ENCODE measurements at regions not wholly inside any gene's neighbourhood (a gene's known extent, or its start where the extent isn't known, plus 50 kb on each side); places are given as distances from the start of the nearest gene placed in this dataset.

- TF ChIP-seq FOXM1 (IDR thresholded peaks at IDR 0.05; ENCODE audit: borderline replicate concordance), result no peak
- TF ChIP-seq ELF4 (IDR thresholded peaks at IDR 0.05), result no peak
- TF ChIP-seq L3MBTL2 (conservative IDR thresholded peaks at IDR 0.05), result no peak
- TF ChIP-seq CTBP1 (IDR thresholded peaks at IDR 0.05; ENCODE audit: borderline replicate concordance), result no peak
- no peak for TF ChIP-seq SP1 (IDR thresholded peaks at IDR 0.05)
- TF ChIP-seq ZNF384 (IDR thresholded peaks at IDR 0.05), result no peak
- ChIA-PET CTCF (interaction anchor here (0.6 kb wide), 1 partner anchor 32 kb away, joined by 3 read pairs; no protein-coding TSS in a partner anchor), POLR2A (no interaction called here)
- DNase-seq (ENCODE audit: extremely low spot score), result no peak
Measured at GRCh38 chr2:224206816-224207215, 167.7 kb upstream of the SERPINE2 start.

GRCh38 chr2:224202281-224202865, 163.3 kb upstream of the SERPINE2 start:
- ChIA-PET POLR2A (no interaction called here), CTCF (no interaction called here)
- no peak for TF ChIP-seq L3MBTL2 (conservative IDR thresholded peaks at IDR 0.05)
- TF ChIP-seq SUZ12 (IDR thresholded peaks at IDR 0.05), result no peak
- no peak for TF ChIP-seq PKNOX1 (IDR thresholded peaks at IDR 0.05)
- no peak for DNase-seq (ENCODE audit: extremely low spot score)

GRCh38 chr2:224198436-224198835, 159.3 kb upstream of the SERPINE2 start:
- ChIA-PET CTCF (no interaction called here), POLR2A (no interaction called here)
- TF ChIP-seq HDGF (IDR thresholded peaks at IDR 0.05; ENCODE audit: borderline replicate concordance) (no peak), SUZ12 (IDR thresholded peaks at IDR 0.05) (no peak), LEF1 (IDR thresholded peaks at IDR 0.05; ENCODE audit: borderline replicate concordance) (no peak), ELF4 (IDR thresholded peaks at IDR 0.05) (no peak), TARDBP (IDR thresholded peaks at IDR 0.05) (no peak), L3MBTL2 (conservative IDR thresholded peaks at IDR 0.05) (no peak), BHLHE40 (IDR thresholded peaks at IDR 0.05; ENCODE audit: borderline replicate concordance) (no peak), FOXA1 (IDR thresholded peaks at IDR 0.05) (no peak)
- no peak for DNase-seq (ENCODE audit: extremely low spot score)

- TF ChIP-seq TARDBP (IDR thresholded peaks at IDR 0.05), result no peak
- no peak for TF ChIP-seq ZNF384 (IDR thresholded peaks at IDR 0.05)
- no peak for TF ChIP-seq FOXM1 (IDR thresholded peaks at IDR 0.05; ENCODE audit: borderline replicate concordance)
- no peak for TF ChIP-seq NFRKB (IDR thresholded peaks at IDR 0.05)
- no peak for TF ChIP-seq ARNT (IDR thresholded peaks at IDR 0.05)
- TF ChIP-seq PKNOX1 (IDR thresholded peaks at IDR 0.05), result no peak
- no peak for TF ChIP-seq HDGF (IDR thresholded peaks at IDR 0.05; ENCODE audit: borderline replicate concordance)
- TF ChIP-seq FOXA1 (IDR thresholded peaks at IDR 0.05), result no peak
- no peak for TF ChIP-seq ELF4 (IDR thresholded peaks at IDR 0.05)
- no peak for TF ChIP-seq CTBP1 (IDR thresholded peaks at IDR 0.05; ENCODE audit: borderline replicate concordance)
- no peak for TF ChIP-seq FOXK2 (IDR thresholded peaks at IDR 0.05)
- no peak for TF ChIP-seq SP1 (IDR thresholded peaks at IDR 0.05)
- TF ChIP-seq LEF1 (IDR thresholded peaks at IDR 0.05; ENCODE audit: borderline replicate concordance), result no peak
- TF ChIP-seq L3MBTL2 (conservative IDR thresholded peaks at IDR 0.05), result no peak
- no peak for TF ChIP-seq BHLHE40 (IDR thresholded peaks at IDR 0.05; ENCODE audit: borderline replicate concordance)
- no peak for TF ChIP-seq SUZ12 (IDR thresholded peaks at IDR 0.05)
- DNase-seq (ENCODE audit: extremely low spot score), result no peak
Measured at GRCh38 chr2:224196810-224197209, 157.7 kb upstream of the SERPINE2 start.

GRCh38 chr2:224195925-224196571, 157.0 kb upstream of the SERPINE2 start:
- TF ChIP-seq HDGF (IDR thresholded peaks at IDR 0.05; ENCODE audit: borderline replicate concordance) (no peak), FOXM1 (IDR thresholded peaks at IDR 0.05; ENCODE audit: borderline replicate concordance) (no peak), ELF4 (IDR thresholded peaks at IDR 0.05) (no peak), SUZ12 (IDR thresholded peaks at IDR 0.05) (no peak), FOXA1 (IDR thresholded peaks at IDR 0.05) (no peak), FOXK2 (IDR thresholded peaks at IDR 0.05) (no peak), CTBP1 (IDR thresholded peaks at IDR 0.05; ENCODE audit: borderline replicate concordance) (no peak), TARDBP (IDR thresholded peaks at IDR 0.05) (no peak)
- no peak for DNase-seq (ENCODE audit: extremely low spot score)
- POLR2A ChIA-PET, result no interaction called here
- CTCF ChIA-PET, result no interaction called here

More at GRCh38 chr2:224196810-224197209, 157.7 kb upstream of the SERPINE2 start:
- ChIA-PET POLR2A (no interaction called here), CTCF (no interaction called here)

GRCh38 chr2:224194161-224194560, 155.1 kb upstream of the SERPINE2 start:
- POLR2A ChIA-PET, result no interaction called here

More at GRCh38 chr2:224194161-224194560, 155.1 kb upstream of the SERPINE2 start:
- no peak for DNase-seq (ENCODE audit: extremely low spot score)
- CTCF ChIA-PET, result no interaction called here
- TF ChIP-seq L3MBTL2 (conservative IDR thresholded peaks at IDR 0.05) (no peak), SUZ12 (IDR thresholded peaks at IDR 0.05) (no peak), TARDBP (IDR thresholded peaks at IDR 0.05) (no peak), ELF4 (IDR thresholded peaks at IDR 0.05) (no peak), SP1 (IDR thresholded peaks at IDR 0.05) (no peak), FOXK2 (IDR thresholded peaks at IDR 0.05) (no peak), PKNOX1 (IDR thresholded peaks at IDR 0.05) (no peak), ZNF384 (IDR thresholded peaks at IDR 0.05) (no peak), FOXA1 (IDR thresholded peaks at IDR 0.05) (no peak)

Data from HEK293T (cell line).